ENCODE measurements at regions not wholly inside any gene's neighbourhood (a gene's known extent, or its start where the extent isn't known, plus 50 kb on each side); places are given as distances from the start of the nearest gene placed in this dataset.

DNA sequence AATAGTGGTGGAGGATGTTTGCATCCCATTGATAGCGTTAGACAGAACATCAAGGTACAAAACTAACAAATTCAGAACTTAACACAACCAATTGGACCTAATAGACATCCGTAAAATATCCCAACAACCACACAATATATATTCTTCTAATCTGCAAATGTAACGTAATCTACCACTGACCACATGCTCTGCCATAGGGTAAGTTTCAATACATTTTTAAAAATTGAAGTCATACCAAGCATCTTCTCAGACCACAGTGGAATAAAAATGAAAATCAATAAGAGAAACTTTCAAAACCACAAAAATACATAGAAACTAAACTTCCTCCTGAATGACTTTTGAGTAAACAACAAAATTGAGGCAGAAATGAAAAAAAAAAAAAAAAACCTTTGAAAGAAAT, 1087.5 kb downstream of the KCNT2 start:
- no peak for DNase-seq
- H3K4me1 Mint-ChIP-seq, result peaks cover 9% of the 10 kb centered on the region
- TF ChIP-seq, protein P1, sequence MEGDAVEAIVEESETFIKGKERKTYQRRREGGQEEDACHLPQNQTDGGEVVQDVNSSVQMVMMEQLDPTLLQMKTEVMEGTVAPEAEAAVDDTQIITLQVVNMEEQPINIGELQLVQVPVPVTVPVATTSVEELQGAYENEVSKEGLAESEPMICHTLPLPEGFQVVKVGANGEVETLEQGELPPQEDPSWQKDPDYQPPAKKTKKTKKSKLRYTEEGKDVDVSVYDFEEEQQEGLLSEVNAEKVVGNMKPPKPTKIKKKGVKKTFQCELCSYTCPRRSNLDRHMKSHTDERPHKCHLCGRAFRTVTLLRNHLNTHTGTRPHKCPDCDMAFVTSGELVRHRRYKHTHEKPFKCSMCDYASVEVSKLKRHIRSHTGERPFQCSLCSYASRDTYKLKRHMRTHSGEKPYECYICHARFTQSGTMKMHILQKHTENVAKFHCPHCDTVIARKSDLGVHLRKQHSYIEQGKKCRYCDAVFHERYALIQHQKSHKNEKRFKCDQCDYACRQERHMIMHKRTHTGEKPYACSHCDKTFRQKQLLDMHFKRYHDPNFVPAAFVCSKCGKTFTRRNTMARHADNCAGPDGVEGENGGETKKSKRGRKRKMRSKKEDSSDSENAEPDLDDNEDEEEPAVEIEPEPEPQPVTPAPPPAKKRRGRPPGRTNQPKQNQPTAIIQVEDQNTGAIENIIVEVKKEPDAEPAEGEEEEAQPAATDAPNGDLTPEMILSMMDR (IDR thresholded peaks at IDR 0.05), result no peak
- no peak overlapping the region for H3K27ac Mint-ChIP-seq
- H3K36me3 Mint-ChIP-seq (ENCODE audit: low read depth), result no peaks in the 10 kb centered on the region
- no peak overlapping the region for H3K4me3 Mint-ChIP-seq
- H3K9me3 Mint-ChIP-seq, result no peaks in the 10 kb centered on the region
- no peaks in the 10 kb centered on the region for H3K27me3 Mint-ChIP-seq (ENCODE audit: low read depth, poor library complexity)

DNA sequence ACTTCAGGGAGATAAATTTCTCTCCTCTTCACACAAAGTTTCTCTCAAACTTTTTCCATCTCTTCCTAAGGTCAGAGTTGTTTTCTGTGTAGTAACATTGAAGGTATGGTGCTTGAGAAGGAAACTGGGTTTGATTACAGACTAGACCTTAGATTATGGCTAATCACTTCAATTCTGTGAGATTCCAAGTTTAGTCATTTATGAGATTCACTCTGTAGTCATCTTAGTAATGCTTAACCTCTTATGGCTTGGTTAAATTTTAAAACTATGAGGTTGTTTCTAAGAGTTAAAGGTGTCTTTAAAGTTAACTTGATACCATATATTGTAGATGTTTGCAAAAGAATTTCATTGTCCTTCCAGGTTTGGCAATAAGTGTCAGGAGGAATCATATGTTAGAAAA, 1092.2 kb downstream of the KCNT2 start:
- Mint-ChIP-seq H3K27me3 (ENCODE audit: low read depth, poor library complexity) (no peaks in the 10 kb centered on the region), H3K36me3 (ENCODE audit: low read depth) (no peaks in the 10 kb centered on the region), H3K27ac (no peak overlapping the region), H3K9me3 (no peaks in the 10 kb centered on the region), H3K4me3 (no peak overlapping the region), H3K4me1 (peaks cover 9% of the 10 kb centered on the region)
- TF ChIP-seq, protein P1 (IDR thresholded peaks at IDR 0.05), result no peak
- no peak for DNase-seq

DNA sequence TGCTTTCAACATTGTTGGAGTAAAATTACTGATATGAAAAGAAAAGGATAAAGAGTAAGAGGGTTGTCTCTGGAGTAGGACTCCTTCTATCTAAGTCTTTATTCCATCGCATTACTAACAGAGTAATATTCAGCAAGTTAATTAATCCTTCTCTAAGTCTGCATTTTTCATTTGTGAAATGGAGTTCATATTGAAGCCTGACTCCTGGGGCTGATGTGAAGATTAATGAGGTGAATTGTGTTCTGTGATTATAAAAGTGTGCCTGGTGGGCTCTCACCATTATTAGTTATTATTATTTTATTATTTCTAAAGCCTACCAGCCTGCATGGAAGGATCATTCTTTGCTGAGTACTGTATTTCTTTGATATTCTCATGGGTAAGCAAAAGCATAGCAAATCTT, 1096.7 kb downstream of the KCNT2 start:
- Mint-ChIP-seq H3K4me1 (no peaks in the 10 kb centered on the region), H3K27ac (no peak overlapping the region), H3K4me3 (no peak overlapping the region), H3K36me3 (ENCODE audit: low read depth) (no peaks in the 10 kb centered on the region), H3K9me3 (peaks cover 9% of the 10 kb centered on the region), H3K27me3 (ENCODE audit: low read depth, poor library complexity) (no peaks in the 10 kb centered on the region)
- TF ChIP-seq, protein P1 (IDR thresholded peaks at IDR 0.05), result no peak
- DNase-seq, result no peak

DNA sequence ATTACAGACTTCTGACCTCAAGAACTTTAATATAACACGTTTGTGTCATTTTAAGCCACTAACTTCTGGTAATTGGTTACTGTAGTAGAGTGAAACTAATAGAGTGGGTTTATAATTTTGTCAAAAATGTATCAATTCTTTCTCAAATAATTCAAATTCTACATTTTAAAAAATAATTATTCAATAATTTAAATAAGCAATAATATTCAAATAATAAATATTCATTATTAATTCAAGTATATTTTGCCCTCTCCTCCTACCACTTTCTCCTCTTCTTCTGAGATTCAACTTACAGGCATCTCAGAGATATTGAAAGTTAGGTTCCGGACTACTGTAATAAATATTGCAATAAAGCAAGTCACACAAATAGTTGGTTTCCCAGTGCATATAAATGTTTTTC, 1107.1 kb downstream of the KCNT2 start:
- H3K36me3 Mint-ChIP-seq (ENCODE audit: low read depth), result no peaks in the 10 kb centered on the region
- H3K27ac Mint-ChIP-seq, result no peak overlapping the region
- peaks cover 15% of the 10 kb centered on the region for H3K9me3 Mint-ChIP-seq
- H3K4me3 Mint-ChIP-seq, result no peak overlapping the region
- DNase-seq, result no peak
- no peaks in the 10 kb centered on the region for H3K27me3 Mint-ChIP-seq (ENCODE audit: low read depth, poor library complexity)
- TF ChIP-seq, protein P1 (IDR thresholded peaks at IDR 0.05), result no peak
- H3K4me1 Mint-ChIP-seq, result no peaks in the 10 kb centered on the region

DNA sequence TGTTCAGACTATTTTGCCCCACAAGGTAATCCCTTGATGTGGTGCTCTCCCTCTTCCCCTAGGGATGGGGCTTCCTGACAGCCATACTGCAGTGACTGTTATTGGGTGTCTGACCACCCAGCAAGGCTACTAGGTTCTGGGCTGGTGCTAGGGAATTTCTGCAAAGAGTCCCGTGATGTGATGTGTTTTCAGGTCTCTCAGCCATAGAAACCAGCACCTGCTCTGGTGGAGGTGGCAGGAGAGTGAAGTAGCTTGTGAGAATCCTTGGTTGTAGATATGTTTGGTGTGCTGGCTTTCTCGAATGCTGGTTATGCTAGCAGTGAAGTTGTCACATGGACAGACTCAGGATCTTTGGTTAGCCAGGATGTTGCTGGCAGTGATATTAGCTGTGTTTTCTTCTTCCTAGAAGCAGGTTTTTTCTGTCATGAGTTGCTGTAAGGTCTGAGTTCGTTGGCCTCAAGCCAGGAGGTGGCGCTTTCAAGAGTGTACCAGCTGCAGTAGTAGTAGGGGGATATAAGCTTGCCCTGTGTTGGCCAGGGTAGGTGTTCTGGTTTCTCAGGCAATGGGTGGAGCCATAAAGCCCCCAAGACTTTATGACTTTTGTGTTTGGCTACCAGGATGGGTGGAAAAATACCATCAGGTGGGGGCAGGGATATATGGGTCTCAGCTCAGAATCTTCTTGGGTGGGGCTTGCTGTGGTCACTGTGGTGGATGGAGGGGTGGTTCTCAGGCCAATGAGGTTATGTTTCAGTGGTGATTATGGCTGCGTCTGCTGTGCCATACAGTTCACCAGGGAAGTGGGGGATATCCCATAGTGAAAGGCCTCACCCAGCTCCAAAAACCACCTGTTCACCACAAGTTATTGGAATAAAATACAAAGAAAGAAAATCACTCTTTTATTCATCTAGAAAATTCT, 1112.3 kb downstream of the KCNT2 start:
- H3K9me3 Mint-ChIP-seq, result peaks cover 3% of the 10 kb centered on the region
- H3K4me3 Mint-ChIP-seq, result no peak overlapping the region
- H3K27me3 Mint-ChIP-seq (ENCODE audit: low read depth, poor library complexity), result no peaks in the 10 kb centered on the region
- H3K36me3 Mint-ChIP-seq (ENCODE audit: low read depth), result no peaks in the 10 kb centered on the region
- no peak overlapping the region for H3K27ac Mint-ChIP-seq
- TF ChIP-seq, protein P1 (IDR thresholded peaks at IDR 0.05), result no peak
- DNase-seq, result no peak
- H3K4me1 Mint-ChIP-seq, result no peaks in the 10 kb centered on the region

DNA sequence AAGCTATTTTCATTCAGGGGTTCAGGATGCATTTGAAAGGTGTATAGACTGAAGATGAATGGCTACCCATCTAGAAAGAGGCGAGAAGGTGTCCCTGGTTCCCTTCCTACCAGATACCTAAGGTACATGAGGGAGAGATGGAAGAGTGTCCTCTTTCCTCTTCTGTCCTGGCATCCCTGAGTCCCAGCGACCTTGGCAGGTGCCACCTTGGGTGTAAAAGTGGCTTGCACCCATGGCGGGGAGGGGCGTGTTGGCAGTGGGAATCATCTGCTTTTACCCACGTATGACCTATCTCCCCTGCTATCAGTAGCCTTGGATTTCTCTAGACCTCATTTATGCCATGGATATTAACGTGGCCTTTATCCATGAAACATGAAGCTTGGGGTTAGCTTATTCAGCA, 1126.1 kb downstream of the KCNT2 start:
- Mint-ChIP-seq H3K4me3 (no peak overlapping the region), H3K36me3 (ENCODE audit: low read depth) (no peaks in the 10 kb centered on the region), H3K27ac (no peak overlapping the region), H3K27me3 (ENCODE audit: low read depth, poor library complexity) (no peaks in the 10 kb centered on the region), H3K4me1 (no peaks in the 10 kb centered on the region), H3K9me3 (no peaks in the 10 kb centered on the region)
- no peak for DNase-seq
- TF ChIP-seq, protein P1 (IDR thresholded peaks at IDR 0.05), result no peak
